Retinal pigment epithelial cell (primary cell): ENCODE measurements at regions not wholly inside any gene's neighbourhood (a gene's known extent, or its start where the extent isn't known, plus 50 kb on each side); places are given as distances from the start of the nearest gene placed in this dataset.

Experiments
- DNase-seq: peaks from one replicate; pipeline ENCODE4 v3.0.0-alpha.2; 2010; ENCODE audit warnings: low read depth
- H3K4me3 ChIP-seq: 2 replicates; pipeline ENCODE4 v1.5.1; 2011; ENCODE audit warnings: mild to moderate bottlenecking, low read length, control low read depth, moderate library complexity
- CTCF ChIP-seq: conservative IDR thresholded peaks from 2 replicates; pipeline ENCODE4 v1.5.1; 2011; ENCODE audit warnings: low read depth, low read length, control low read depth, inconsistent platforms

DNA sequence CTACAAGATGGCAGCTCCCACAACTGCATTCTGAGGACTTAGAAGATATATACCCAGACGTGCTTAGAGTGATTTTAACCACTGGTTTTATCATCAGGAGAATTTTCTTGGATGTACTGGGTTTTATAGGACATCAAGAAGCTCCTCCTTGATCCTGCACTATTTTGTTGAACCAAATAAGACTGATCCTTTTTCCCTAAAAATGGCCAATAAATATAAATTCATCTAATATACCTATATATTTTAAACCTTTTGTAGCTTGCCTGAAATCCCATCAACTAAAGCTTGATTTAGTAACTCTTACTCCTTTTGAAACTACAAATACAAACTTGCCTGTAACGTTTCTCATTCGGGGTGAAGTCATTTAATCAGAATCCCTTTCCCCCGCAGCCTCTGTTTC is 849.4 kb upstream of the ADAMTS5 start:
- no peak overlapping the region for H3K4me3 ChIP-seq
- DNase-seq: no peak
- no peak for TF ChIP-seq CTCF

DNA sequence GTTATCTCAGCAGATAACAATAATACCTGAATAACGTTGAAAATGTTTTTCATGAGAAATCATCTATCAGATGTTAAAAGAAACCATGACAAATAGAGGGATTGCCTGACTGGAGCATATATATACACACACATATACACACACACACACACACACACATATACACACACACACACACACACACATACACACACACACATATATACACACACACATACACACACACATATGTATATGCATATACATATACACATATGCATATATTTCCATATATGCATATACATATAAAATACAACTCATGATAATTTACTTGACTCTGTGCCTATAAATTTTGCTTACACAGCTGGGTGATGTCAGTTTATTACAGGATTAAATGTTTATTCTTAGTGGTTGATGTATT is 847.3 kb upstream of the ADAMTS5 start:
- no peak for TF ChIP-seq CTCF
- no peak for DNase-seq
- no peak overlapping the region for H3K4me3 ChIP-seq

DNA sequence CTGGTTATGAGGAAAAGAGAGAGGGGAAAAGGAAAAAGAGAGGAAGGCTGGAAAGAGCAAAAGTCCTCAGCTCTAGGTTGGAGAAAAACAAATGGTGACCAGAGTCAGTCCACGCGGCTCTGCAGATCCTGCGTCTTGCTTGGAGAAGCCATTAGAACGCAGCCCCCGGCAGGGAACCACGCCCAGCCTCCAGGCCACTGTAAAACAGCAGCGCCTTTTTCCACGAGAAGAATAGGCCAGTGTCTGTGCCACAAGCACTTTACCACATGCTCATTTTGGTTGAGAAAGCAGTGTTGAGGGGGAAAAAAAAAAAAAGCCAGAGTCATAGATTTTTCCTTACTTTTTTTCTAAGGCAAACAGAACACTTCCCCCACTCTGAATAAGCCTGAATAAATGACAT is 846.9 kb upstream of the ADAMTS5 start:
- TF ChIP-seq CTCF: no peak

GRCh38 chr21:27813344-27813743 is 846.5 kb upstream of the ADAMTS5 start:
- TF ChIP-seq CTCF: no peak
- no peak overlapping the region for H3K4me3 ChIP-seq
- DNase-seq: no peak

More for the DNA sequence above, 846.9 kb upstream of the ADAMTS5 start:
- no peak overlapping the region for H3K4me3 ChIP-seq
- no peak for DNase-seq

GRCh38 chr21:27812279-27812678 is 845.4 kb upstream of the ADAMTS5 start:
- no peak for DNase-seq
- no peak for TF ChIP-seq CTCF
- H3K4me3 ChIP-seq: no peak overlapping the region

- TF ChIP-seq CTCF: no peak
- no peak for DNase-seq
- H3K4me3 ChIP-seq: no peak overlapping the region
Observed at GRCh38 chr21:27808923-27809322, 842.0 kb upstream of the ADAMTS5 start.

DNA sequence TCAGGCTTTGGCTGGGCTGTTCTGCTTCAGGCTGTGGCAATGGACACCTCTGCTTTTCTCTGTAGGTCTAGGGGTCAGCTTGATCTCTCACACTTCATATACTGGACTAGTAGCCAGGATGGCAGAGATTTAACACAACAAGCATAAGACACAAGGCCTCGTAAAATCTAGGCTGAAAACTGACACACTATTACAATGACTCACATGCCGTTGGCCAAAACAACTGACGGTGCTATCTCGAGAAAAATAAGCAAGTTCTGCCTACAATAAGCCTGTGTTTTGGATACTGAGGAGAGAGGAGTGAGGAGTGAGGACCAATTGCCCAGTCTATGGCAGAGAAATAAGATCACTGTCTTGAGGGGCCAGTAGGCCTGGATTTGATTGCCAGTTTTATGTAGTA is 840.7 kb upstream of the ADAMTS5 start:
- no peak for TF ChIP-seq CTCF
- no peak overlapping the region for H3K4me3 ChIP-seq
- no peak for DNase-seq
